ENCODE measurements at regions not wholly inside any gene's neighbourhood (a gene's known extent, or its start where the extent isn't known, plus 50 kb on each side); places are given as distances from the start of the nearest gene placed in this dataset.

GRCh38 chr6:134544737-134545136 lies 226.8 kb upstream of the SGK1 start:
- TF ChIP-seq OSR1 (CRISPR knock-in tag; IDR thresholded peaks at IDR 0.05) (no peak), ZNF70 (CRISPR knock-in tag; IDR thresholded peaks at IDR 0.05) (no peak), RARB (CRISPR knock-in tag; IDR thresholded peaks at IDR 0.05) (no peak)

Measured in SK-N-SH treated with all-trans-retinoic acid at 6 μM for 48 hours (cell line).